ENCODE measurements at regions not wholly inside any gene's neighbourhood (a gene's known extent, or its start where the extent isn't known, plus 50 kb on each side); places are given as distances from the start of the nearest gene placed in this dataset.

- Mint-ChIP-seq H3K4me3 (no peak overlapping the region), H3K36me3 (no peaks in the 10 kb centered on the region), H3K27me3 (ENCODE audit: low read depth) (no peaks in the 10 kb centered on the region), H3K4me1 (peaks cover 8% of the 10 kb centered on the region), H3K9me3 (no peaks in the 10 kb centered on the region), H3K27ac (no peak overlapping the region)
- no peak for TF ChIP-seq MLX (CRISPR knock-in tag; IDR thresholded peaks at IDR 0.05)
- TF ChIP-seq JAZF1 (CRISPR knock-in tag; IDR thresholded peaks at IDR 0.05) = no peak
- TF ChIP-seq ZNF423 (CRISPR knock-in tag; IDR thresholded peaks at IDR 0.05) = no peak
- no peak for TF ChIP-seq ZNF396 (CRISPR knock-in tag; IDR thresholded peaks at IDR 0.05; ENCODE audit: borderline replicate concordance)
- no peak for TF ChIP-seq NFATC4 (CRISPR knock-in tag; IDR thresholded peaks at IDR 0.05)
- no peak for TF ChIP-seq NFYB (CRISPR knock-in tag; conservative IDR thresholded peaks at IDR 0.05; ENCODE audit: low read depth)
- no peak for TF ChIP-seq ZNF138 (CRISPR knock-in tag; conservative IDR thresholded peaks at IDR 0.05)
- ATAC-seq (no peak), DNase-seq (ENCODE audit: low spot score) (no peak)
- CTCF ChIA-PET = interaction anchor here (1.0 kb wide), 1 partner anchor 111 kb away, joined by 3 read pairs; no protein-coding TSS in a partner anchor
- POLR2A ChIA-PET = interaction anchor here (0.6 kb wide), 1 partner anchor 118 kb away, joined by 3 read pairs; the partner anchor contains the start of gene CCDC90B
Observed at GRCh38 chr11:83403691-83404389, 117.7 kb upstream of the CCDC90B start.

- POLR2A ChIA-PET = no interaction called here
- DNase-seq (ENCODE audit: low spot score) (no peak), ATAC-seq (no peak)
- H3K9me3 Mint-ChIP-seq = no peaks in the 10 kb centered on the region
- peaks cover 8% of the 10 kb centered on the region for H3K4me1 Mint-ChIP-seq
- CTCF ChIA-PET = no interaction called here
- H3K27ac Mint-ChIP-seq = no peak overlapping the region
- no peaks in the 10 kb centered on the region for H3K36me3 Mint-ChIP-seq
- no peaks in the 10 kb centered on the region for H3K27me3 Mint-ChIP-seq (ENCODE audit: low read depth)
- no peak overlapping the region for H3K4me3 Mint-ChIP-seq
- no peak for TF ChIP-seq ERG (CRISPR knock-in tag; IDR thresholded peaks at IDR 0.05)
- TF ChIP-seq STAT6 (CRISPR knock-in tag; conservative IDR thresholded peaks at IDR 0.05; ENCODE audit: low read depth) = no peak
- TF ChIP-seq ELF4 (CRISPR knock-in tag; IDR thresholded peaks at IDR 0.05; ENCODE audit: low read depth) = no peak
- no peak for TF ChIP-seq FOXJ3 (CRISPR knock-in tag; IDR thresholded peaks at IDR 0.05; ENCODE audit: borderline replicate concordance)
- TF ChIP-seq SP1 (CRISPR knock-in tag; conservative IDR thresholded peaks at IDR 0.05) = no peak
- no peak for TF ChIP-seq E2F4 (CRISPR knock-in tag; IDR thresholded peaks at IDR 0.05; ENCODE audit: borderline replicate concordance, low read depth)
- no peak for TF ChIP-seq JUN (CRISPR knock-in tag; IDR thresholded peaks at IDR 0.05)
- TF ChIP-seq KAT7 (CRISPR knock-in tag; IDR thresholded peaks at IDR 0.05; ENCODE audit: borderline replicate concordance) = no peak
- TF ChIP-seq MAX (CRISPR knock-in tag; IDR thresholded peaks at IDR 0.05) = no peak
- TF ChIP-seq AR (CRISPR knock-in tag; IDR thresholded peaks at IDR 0.05) = no peak
- TF ChIP-seq AFF4 (CRISPR knock-in tag; IDR thresholded peaks at IDR 0.05; ENCODE audit: borderline replicate concordance) = no peak
- TF ChIP-seq NR1H2 (CRISPR knock-in tag; IDR thresholded peaks at IDR 0.05) = no peak
- no peak for TF ChIP-seq ZNF396 (CRISPR knock-in tag; IDR thresholded peaks at IDR 0.05; ENCODE audit: borderline replicate concordance)
- no peak for TF ChIP-seq ESRRA (CRISPR knock-in tag; IDR thresholded peaks at IDR 0.05; ENCODE audit: borderline replicate concordance)
Observed at GRCh38 chr11:83401506-83402225, 115.5 kb upstream of the CCDC90B start.

All from WTC11 (cell line).